C1 segment of cervical spinal cord (tissue), 14 donors: ENCODE measurements at regions not wholly inside any gene's neighbourhood (a gene's known extent, or its start where the extent isn't known, plus 50 kb on each side); places are given as distances from the start of the nearest gene placed in this dataset.

Experiments
- DNase-seq, 14 donors: peaks; one replicate each; lab custom pipeline; 2025; lab: John Stamatoyannopoulos, UW

DNA sequence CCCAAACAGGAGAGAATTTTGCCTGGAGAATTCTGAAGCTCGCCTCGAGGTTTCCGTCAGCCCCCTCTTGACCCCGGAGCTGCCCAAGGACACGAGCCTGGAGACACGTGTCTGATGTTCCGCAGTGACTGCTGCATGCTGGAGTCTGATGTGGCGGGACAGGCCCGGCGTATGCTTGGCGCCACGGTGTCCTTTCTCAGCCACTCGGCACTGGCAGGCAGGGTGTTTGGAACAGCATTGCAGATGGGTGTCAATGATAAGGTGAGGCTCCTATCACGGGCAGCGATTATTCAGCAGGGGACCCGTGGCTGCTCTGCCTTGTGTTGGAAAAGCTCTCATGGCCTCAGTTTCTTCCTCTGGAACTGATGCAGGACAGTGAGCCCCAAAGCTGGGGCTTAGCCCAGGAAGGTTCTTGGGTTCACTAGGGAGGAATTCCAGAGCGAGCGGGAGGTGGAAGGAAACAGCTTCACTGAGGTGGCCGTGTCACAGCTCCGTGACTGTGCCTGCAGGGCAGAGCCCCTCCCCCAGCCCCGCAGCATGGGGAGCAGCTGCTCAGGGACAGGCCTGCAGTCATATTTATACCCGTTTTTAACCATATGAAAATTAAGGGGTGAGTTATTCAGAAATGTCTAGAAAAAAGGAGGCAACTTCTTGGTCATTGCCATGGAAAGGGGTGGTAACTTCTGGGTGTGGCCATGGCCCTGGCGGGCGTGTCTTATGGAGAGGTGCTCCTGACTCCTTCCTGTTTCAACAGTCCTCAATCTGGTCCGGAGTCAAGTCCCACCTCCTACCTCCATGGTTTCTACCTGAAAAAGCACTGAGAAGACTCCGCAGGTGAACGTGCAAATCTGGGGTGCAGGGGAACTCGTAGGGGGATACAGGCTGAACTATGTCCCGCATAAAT lies 123.4 kb downstream of the SIK1 start:
- no peak for DNase-seq

- no peak for DNase-seq
Measured at GRCh38 chr21:43302769-43303168, 124.2 kb downstream of the SIK1 start.

DNA sequence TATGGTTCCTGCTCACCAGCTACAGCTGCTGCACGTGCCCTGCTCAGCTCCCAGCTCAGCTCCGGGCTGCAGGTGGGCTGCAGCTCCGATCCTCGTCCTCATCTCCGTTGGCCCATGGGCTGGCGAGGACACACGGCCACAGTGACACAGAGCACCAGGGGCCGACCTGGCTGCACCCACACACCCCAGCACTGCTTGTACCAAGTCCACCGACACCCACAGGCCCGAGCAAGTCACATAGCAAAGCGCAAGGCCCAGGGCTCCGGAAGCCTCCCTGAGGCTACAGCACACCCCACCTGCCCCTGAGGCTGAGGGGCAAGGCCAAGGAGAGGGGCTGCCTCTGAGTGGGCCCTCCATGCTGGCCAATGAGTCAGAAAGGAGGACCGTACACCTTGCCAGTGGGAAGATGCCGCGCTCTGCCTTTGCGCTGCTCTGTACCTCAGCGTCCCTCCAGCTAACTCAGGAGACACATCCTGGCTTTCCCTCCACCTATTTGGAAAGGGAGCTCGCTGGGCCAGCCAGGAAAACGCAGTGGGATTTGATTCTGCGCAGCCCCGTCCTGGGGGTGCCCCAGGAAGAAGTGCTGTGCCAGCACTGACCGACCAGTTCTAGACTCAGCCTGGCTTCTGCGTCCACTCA lies 124.8 kb downstream of the SIK1 start:
- no peak for DNase-seq

- DNase-seq, result no peak
Measured at GRCh38 chr21:43301409-43302061, 125.4 kb downstream of the SIK1 start.

- no peak for DNase-seq
Measured at GRCh38 chr21:43300496-43301408, 126.2 kb downstream of the SIK1 start.

GRCh38 chr21:43299441-43300277 lies 127.3 kb downstream of the SIK1 start:
- DNase-seq, result no peak

- no peak for DNase-seq
Measured at GRCh38 chr21:43298546-43299440, 128.1 kb downstream of the SIK1 start.

- no peak for DNase-seq
Measured at GRCh38 chr21:43297989-43298388, 128.9 kb downstream of the SIK1 start.

GRCh38 chr21:43297391-43297981 lies 128.7 kb downstream of the CRYAA start:
- no peak for DNase-seq

- DNase-seq, result no peak
Measured at GRCh38 chr21:43295066-43295958, 126.5 kb downstream of the CRYAA start.

DNA sequence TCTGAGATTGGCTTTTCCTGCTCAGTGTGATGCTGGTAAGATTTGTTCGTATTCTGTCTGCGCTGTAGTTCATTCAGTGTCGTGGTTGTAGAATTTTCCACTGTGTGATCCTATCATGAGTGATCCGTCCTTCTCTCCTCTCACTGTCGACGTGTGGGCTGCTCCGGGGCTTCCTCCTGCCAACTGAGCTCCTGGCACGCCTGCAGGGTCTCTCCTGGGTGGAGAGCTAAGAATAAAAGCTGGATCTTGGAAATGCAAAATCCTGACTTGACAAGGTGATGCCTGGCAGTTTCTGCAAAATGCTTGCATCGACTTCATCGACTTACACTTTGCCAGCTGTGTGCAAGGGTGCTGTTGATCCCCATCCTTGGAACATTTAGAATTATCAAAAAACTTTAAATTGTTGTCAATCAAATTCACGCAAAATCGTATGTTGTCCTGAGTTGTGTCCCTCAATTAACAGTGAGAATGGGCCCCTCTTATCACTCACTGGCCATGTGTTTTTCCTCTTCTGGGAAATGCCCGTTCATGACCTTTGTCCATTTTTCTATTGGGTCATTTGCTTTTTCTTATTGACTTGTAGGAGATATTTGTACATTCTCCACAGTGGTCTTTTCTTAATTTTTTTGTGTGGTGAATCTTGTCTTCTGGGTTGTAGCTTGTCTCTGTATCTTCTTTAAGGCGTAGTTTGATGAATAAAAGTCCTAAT lies 125.5 kb downstream of the CRYAA start:
- no peak for DNase-seq

GRCh38 chr21:43292866-43293142 lies 124.0 kb downstream of the CRYAA start:
- no peak for DNase-seq

GRCh38 chr21:43292041-43292865 lies 123.4 kb downstream of the CRYAA start:
- no peak for DNase-seq

GRCh38 chr21:43291347-43291950 lies 122.6 kb downstream of the CRYAA start:
- DNase-seq, result no peak

GRCh38 chr21:43290421-43291346 lies 121.9 kb downstream of the CRYAA start:
- DNase-seq, result no peak
